HFF-Myc (cell line): ENCODE measurements at regions not wholly inside any gene's neighbourhood (a gene's known extent, or its start where the extent isn't known, plus 50 kb on each side); places are given as distances from the start of the nearest gene placed in this dataset.
A peak's percentile ranks its signal among the peaks of the same experiment; 100 is the strongest.

Experiments used
- DNase-seq: peaks from one replicate; pipeline ENCODE4 v3.0.0-alpha.2; 2011; ENCODE audit warnings: low read depth; ENCODE audit errors: extremely low read depth
- H3K4me3 ChIP-seq: replicated peaks from 2 replicates; pipeline ENCODE4 v1.5.1; 2011; ENCODE audit warnings: low read depth, mild to moderate bottlenecking, control low read depth, low read length
- CTCF ChIP-seq: IDR thresholded peaks from 2 replicates; pipeline ENCODE4 v1.5.1; 2012; ENCODE audit warnings: mild to moderate bottlenecking, low read depth, low read length, control low read depth; ENCODE audit errors: missing control alignments

- no peak for TF ChIP-seq CTCF
- DNase-seq = peak; percentile 61
Observed at GRCh38 chr1:62384276-62385005, 52.4 kb upstream of the USP1 start.

GRCh38 chr1:62385923-62386322, 50.9 kb upstream of the USP1 start:
- H3K4me3 ChIP-seq = no peak overlapping the region
- no peak for TF ChIP-seq CTCF
- no peak for DNase-seq

More at GRCh38 chr1:62384276-62385005, 52.4 kb upstream of the USP1 start:
- H3K4me3 ChIP-seq = no peak overlapping the region

- TF ChIP-seq CTCF = no peak
- DNase-seq = no peak
- H3K4me3 ChIP-seq = no peak overlapping the region
Observed at GRCh38 chr1:62386351-62387121, 50.3 kb upstream of the USP1 start.
